ENCODE measurements at regions not wholly inside any gene's neighbourhood (a gene's known extent, or its start where the extent isn't known, plus 50 kb on each side); places are given as distances from the start of the nearest gene placed in this dataset.

DNA sequence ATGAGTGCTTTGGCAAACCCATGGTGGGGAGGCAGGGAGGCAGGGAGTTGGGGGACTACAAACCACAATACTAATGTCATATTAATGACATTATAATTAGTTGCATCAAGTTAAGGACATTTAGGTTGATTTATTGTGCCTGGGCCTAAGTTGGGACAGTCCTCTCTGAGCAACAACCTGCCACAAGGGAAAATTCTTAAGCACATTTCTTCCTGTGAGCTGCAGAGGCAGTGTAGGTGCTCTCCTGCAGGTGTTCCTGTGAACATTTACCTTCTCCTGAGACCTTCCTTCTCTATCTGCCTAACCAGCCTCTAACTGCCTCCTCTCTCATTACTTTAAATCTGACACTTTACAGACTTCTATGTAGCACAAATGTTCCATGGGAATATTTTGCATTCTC is 1830.0 kb upstream of the AGA start:
- H3K36me3 ChIP-seq (ENCODE audit: insufficient read depth, low read length), result no peaks in the 10 kb centered on the region
- no peaks in the 10 kb centered on the region for H3K9me3 ChIP-seq (ENCODE audit: low read length)
- no peaks in the 10 kb centered on the region for H3K4me1 ChIP-seq (ENCODE audit: insufficient read depth, low read length)
- no peak overlapping the region for H3K4me3 ChIP-seq (ENCODE audit: low read length)
- no peaks in the 10 kb centered on the region for H3K27me3 ChIP-seq (ENCODE audit: insufficient read depth, low read length)
- H2AFZ ChIP-seq (ENCODE audit: low read depth, low read length), result no peak overlapping the region

- no peaks in the 10 kb centered on the region for H3K9me3 ChIP-seq (ENCODE audit: low read length)
Observed at GRCh38 chr4:179278647-179279046, 1836.4 kb upstream of the AGA start.

GRCh38 chr4:179285696-179286095 is 1843.5 kb upstream of the AGA start:
- no peaks in the 10 kb centered on the region for H3K9me3 ChIP-seq (ENCODE audit: low read length)
- H3K36me3 ChIP-seq (ENCODE audit: insufficient read depth, low read length), result no peaks in the 10 kb centered on the region
- no peaks in the 10 kb centered on the region for H3K27me3 ChIP-seq (ENCODE audit: insufficient read depth, low read length)
- H3K4me1 ChIP-seq (ENCODE audit: insufficient read depth, low read length), result no peaks in the 10 kb centered on the region
- H3K4me3 ChIP-seq (ENCODE audit: low read length), result no peak overlapping the region
- H2AFZ ChIP-seq (ENCODE audit: low read depth, low read length), result no peak overlapping the region

More at GRCh38 chr4:179278647-179279046, 1836.4 kb upstream of the AGA start:
- Histone ChIP-seq H3K4me3 (ENCODE audit: low read length) (no peak overlapping the region), H3K36me3 (ENCODE audit: insufficient read depth, low read length) (no peaks in the 10 kb centered on the region), H2AFZ (ENCODE audit: low read depth, low read length) (no peak overlapping the region), H3K4me1 (ENCODE audit: insufficient read depth, low read length) (no peaks in the 10 kb centered on the region), H3K27me3 (ENCODE audit: insufficient read depth, low read length) (no peaks in the 10 kb centered on the region)

DNA sequence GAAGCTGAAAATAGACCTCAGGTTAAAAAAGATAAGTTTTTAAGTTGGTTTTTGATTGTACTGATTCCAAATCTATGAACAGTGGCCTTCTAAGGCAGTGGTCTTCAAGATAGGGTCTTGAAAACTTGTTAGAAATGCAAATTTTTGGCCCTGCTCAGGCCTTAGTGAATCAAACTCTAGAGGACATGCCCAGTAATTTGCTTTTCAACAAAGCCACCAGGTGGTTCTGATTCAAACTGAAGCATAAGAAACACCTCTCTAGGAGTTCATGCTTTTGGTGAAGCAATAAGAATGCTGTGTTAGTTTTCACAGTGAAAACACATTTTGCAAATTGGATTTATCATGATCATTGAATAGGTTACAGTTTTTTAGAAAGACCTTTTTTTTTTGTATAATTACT is 1849.4 kb upstream of the AGA start:
- no peaks in the 10 kb centered on the region for H3K27me3 ChIP-seq (ENCODE audit: insufficient read depth, low read length)
- no peaks in the 10 kb centered on the region for H3K36me3 ChIP-seq (ENCODE audit: insufficient read depth, low read length)
- no peaks in the 10 kb centered on the region for H3K4me1 ChIP-seq (ENCODE audit: insufficient read depth, low read length)
- no peak overlapping the region for H3K4me3 ChIP-seq (ENCODE audit: low read length)
- H2AFZ ChIP-seq (ENCODE audit: low read depth, low read length), result no peak overlapping the region
- H3K9me3 ChIP-seq (ENCODE audit: low read length), result no peaks in the 10 kb centered on the region

- Histone ChIP-seq H3K4me1 (ENCODE audit: insufficient read depth, low read length) (no peaks in the 10 kb centered on the region), H3K9me3 (ENCODE audit: low read length) (no peaks in the 10 kb centered on the region), H3K4me3 (ENCODE audit: low read length) (no peak overlapping the region), H2AFZ (ENCODE audit: low read depth, low read length) (no peak overlapping the region), H3K36me3 (ENCODE audit: insufficient read depth, low read length) (no peaks in the 10 kb centered on the region), H3K27me3 (ENCODE audit: insufficient read depth, low read length) (no peaks in the 10 kb centered on the region)
Observed at GRCh38 chr4:179292468-179292867, 1850.2 kb upstream of the AGA start.

- H2AFZ ChIP-seq (ENCODE audit: low read depth, low read length), result no peak overlapping the region
- no peak overlapping the region for H3K4me3 ChIP-seq (ENCODE audit: low read length)
- H3K4me1 ChIP-seq (ENCODE audit: insufficient read depth, low read length), result no peaks in the 10 kb centered on the region
- H3K36me3 ChIP-seq (ENCODE audit: insufficient read depth, low read length), result no peaks in the 10 kb centered on the region
- no peaks in the 10 kb centered on the region for H3K27me3 ChIP-seq (ENCODE audit: insufficient read depth, low read length)
- peaks cover 2% of the 10 kb centered on the region for H3K9me3 ChIP-seq (ENCODE audit: low read length)
Observed at GRCh38 chr4:179307297-179308136, 1865.3 kb upstream of the AGA start.

- Histone ChIP-seq H2AFZ (ENCODE audit: low read depth, low read length) (no peak overlapping the region), H3K27me3 (ENCODE audit: insufficient read depth, low read length) (no peaks in the 10 kb centered on the region), H3K4me3 (ENCODE audit: low read length) (no peak overlapping the region), H3K36me3 (ENCODE audit: insufficient read depth, low read length) (no peaks in the 10 kb centered on the region), H3K9me3 (ENCODE audit: low read length) (peaks cover 2% of the 10 kb centered on the region), H3K4me1 (ENCODE audit: insufficient read depth, low read length) (no peaks in the 10 kb centered on the region)
Observed at GRCh38 chr4:179313823-179314222, 1871.6 kb upstream of the AGA start.

- Histone ChIP-seq H3K4me3 (ENCODE audit: low read length) (no peak overlapping the region), H3K36me3 (ENCODE audit: insufficient read depth, low read length) (no peaks in the 10 kb centered on the region), H3K27me3 (ENCODE audit: insufficient read depth, low read length) (no peaks in the 10 kb centered on the region), H3K9me3 (ENCODE audit: low read length) (no peaks in the 10 kb centered on the region), H3K4me1 (ENCODE audit: insufficient read depth, low read length) (peaks cover 3% of the 10 kb centered on the region), H2AFZ (ENCODE audit: low read depth, low read length) (no peak overlapping the region)
Observed at GRCh38 chr4:179325181-179325580, 1882.9 kb upstream of the AGA start.

DNA sequence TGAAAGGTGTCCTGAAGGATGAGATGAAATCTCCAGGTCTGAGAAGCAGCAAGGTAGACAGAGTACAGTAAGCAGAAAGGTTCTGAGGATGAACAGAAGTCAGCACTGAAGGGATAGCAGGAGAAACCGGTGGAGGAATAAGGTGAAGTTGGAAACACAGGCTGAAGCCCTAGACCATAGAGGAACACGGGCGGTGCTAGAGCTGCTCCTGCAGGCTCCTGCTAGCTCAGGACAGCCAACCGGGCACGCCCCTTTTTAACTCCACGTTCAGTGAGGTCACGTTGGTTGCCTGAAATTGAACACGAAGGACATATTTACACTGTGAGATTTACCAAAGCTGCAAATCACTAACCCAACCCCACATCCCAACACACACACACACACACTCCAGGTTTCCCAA is 1886.4 kb upstream of the AGA start:
- H3K27me3 ChIP-seq (ENCODE audit: insufficient read depth, low read length), result no peaks in the 10 kb centered on the region
- no peak overlapping the region for H2AFZ ChIP-seq (ENCODE audit: low read depth, low read length)
- peaks cover 3% of the 10 kb centered on the region for H3K4me1 ChIP-seq (ENCODE audit: insufficient read depth, low read length)

DNA sequence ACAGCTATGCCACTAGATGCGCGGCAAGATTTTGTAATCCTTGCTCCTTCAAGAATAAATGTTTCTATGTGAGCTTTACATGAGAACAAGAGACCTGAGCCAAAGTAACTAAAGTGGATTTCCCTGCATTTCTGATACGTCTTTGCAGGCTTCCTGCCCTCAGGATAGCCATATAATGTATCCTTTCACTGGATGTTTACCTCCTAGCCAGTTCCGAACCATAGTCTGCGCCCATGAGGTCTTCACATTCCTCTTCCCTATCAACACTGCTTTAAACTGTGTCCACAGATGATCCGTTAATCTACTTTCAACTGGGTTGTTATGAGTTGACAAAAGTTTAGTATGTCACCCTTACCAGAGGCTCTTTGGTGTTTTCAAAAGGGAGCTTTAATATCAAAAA is 1889.1 kb upstream of the AGA start:
- Histone ChIP-seq H3K36me3 (ENCODE audit: insufficient read depth, low read length) (no peaks in the 10 kb centered on the region), H3K27me3 (ENCODE audit: insufficient read depth, low read length) (no peaks in the 10 kb centered on the region), H3K4me1 (ENCODE audit: insufficient read depth, low read length) (no peaks in the 10 kb centered on the region), H2AFZ (ENCODE audit: low read depth, low read length) (peak overlapping the region; percentile 3), H3K4me3 (ENCODE audit: low read length) (no peak overlapping the region), H3K9me3 (ENCODE audit: low read length) (no peaks in the 10 kb centered on the region)

More for the DNA sequence above, 1886.4 kb upstream of the AGA start:
- Histone ChIP-seq H3K36me3 (ENCODE audit: insufficient read depth, low read length) (no peaks in the 10 kb centered on the region), H3K9me3 (ENCODE audit: low read length) (no peaks in the 10 kb centered on the region), H3K4me3 (ENCODE audit: low read length) (no peak overlapping the region)

DNA sequence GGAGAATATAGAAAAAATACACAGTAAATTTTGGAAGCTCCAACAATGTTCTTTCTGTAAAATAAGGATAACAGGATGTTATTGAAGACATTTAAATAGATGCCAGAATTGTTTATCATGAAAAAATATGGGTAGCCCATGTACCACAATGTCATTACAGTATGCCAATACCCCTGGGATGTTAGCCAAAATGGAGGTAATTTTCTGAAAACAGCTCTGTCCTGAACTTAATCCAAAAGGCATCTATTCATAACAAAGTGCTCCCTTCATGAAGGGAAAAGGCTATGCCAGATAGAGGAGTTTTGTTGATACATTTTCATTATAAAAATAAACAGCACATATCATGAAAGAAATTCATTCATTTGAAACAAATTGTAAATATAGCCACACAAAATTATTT is 1902.6 kb upstream of the AGA start:
- Histone ChIP-seq H3K4me3 (ENCODE audit: low read length) (no peak overlapping the region), H3K27me3 (ENCODE audit: insufficient read depth, low read length) (no peaks in the 10 kb centered on the region), H3K4me1 (ENCODE audit: insufficient read depth, low read length) (peaks cover 6% of the 10 kb centered on the region), H3K36me3 (ENCODE audit: insufficient read depth, low read length) (no peaks in the 10 kb centered on the region), H3K9me3 (ENCODE audit: low read length) (no peaks in the 10 kb centered on the region), H2AFZ (ENCODE audit: low read depth, low read length) (no peak overlapping the region)

DNA sequence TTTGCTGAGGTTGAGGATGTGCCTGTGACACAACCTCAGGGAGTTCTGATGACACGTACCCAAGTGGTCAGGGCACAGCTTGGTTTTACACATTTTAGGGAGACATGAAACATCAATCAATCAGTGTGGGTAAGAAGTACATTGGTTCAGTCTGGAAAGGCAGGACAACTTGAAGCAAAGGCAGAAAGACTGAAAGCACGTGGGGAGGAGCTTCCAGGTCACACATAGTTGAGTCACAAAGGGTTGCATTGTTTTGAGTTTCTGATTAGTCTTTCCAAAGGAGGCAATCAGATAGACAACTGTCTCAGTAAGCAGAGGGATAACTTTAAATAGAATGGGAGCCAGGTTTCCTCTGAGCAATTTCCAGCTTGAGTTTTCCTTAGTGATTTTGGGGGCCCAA is 1910.0 kb upstream of the AGA start:
- Histone ChIP-seq H3K4me3 (ENCODE audit: low read length) (no peak overlapping the region), H3K36me3 (ENCODE audit: insufficient read depth, low read length) (no peaks in the 10 kb centered on the region), H2AFZ (ENCODE audit: low read depth, low read length) (no peak overlapping the region), H3K27me3 (ENCODE audit: insufficient read depth, low read length) (no peaks in the 10 kb centered on the region), H3K9me3 (ENCODE audit: low read length) (no peaks in the 10 kb centered on the region), H3K4me1 (ENCODE audit: insufficient read depth, low read length) (peaks cover 7% of the 10 kb centered on the region)

GRCh38 chr4:179353786-179354185 is 1911.5 kb upstream of the AGA start:
- Histone ChIP-seq H2AFZ (ENCODE audit: low read depth, low read length) (no peak overlapping the region), H3K4me3 (ENCODE audit: low read length) (no peak overlapping the region), H3K4me1 (ENCODE audit: insufficient read depth, low read length) (peaks cover 7% of the 10 kb centered on the region), H3K36me3 (ENCODE audit: insufficient read depth, low read length) (no peaks in the 10 kb centered on the region), H3K27me3 (ENCODE audit: insufficient read depth, low read length) (no peaks in the 10 kb centered on the region), H3K9me3 (ENCODE audit: low read length) (no peaks in the 10 kb centered on the region)

- Histone ChIP-seq H3K27me3 (ENCODE audit: insufficient read depth, low read length) (no peaks in the 10 kb centered on the region), H3K4me3 (ENCODE audit: low read length) (no peak overlapping the region), H3K4me1 (ENCODE audit: insufficient read depth, low read length) (no peaks in the 10 kb centered on the region), H3K9me3 (ENCODE audit: low read length) (no peaks in the 10 kb centered on the region), H3K36me3 (ENCODE audit: insufficient read depth, low read length) (no peaks in the 10 kb centered on the region), H2AFZ (ENCODE audit: low read depth, low read length) (no peak overlapping the region)
Observed at GRCh38 chr4:179361978-179362486, 1919.8 kb upstream of the AGA start.

Data from neuron (in vitro differentiated cells).